ENCODE measurements at regions not wholly inside any gene's neighbourhood (a gene's known extent, or its start where the extent isn't known, plus 50 kb on each side); places are given as distances from the start of the nearest gene placed in this dataset.

- no peaks in the 10 kb centered on the region for H3K36me3 Mint-ChIP-seq (ENCODE audit: low read depth)
- H3K9me3 Mint-ChIP-seq: no peaks in the 10 kb centered on the region
- no peaks in the 10 kb centered on the region for H3K27me3 Mint-ChIP-seq
- no peak overlapping the region for H3K4me3 Mint-ChIP-seq
- POLR2A ChIA-PET: interaction anchor here (0.6 to 3.6 kb wide), 5 partner anchors 11 to 488 kb away, joined by 3 to 20 read pairs (median 4); partner anchors contain the start of gene MAP3K1
- CTCF ChIA-PET: interaction anchor here (1.2 to 1.5 kb wide), 2 partner anchors 54 to 56 kb away, joined by 4 to 5 read pairs; no protein-coding TSS in a partner anchor
- DNase-seq: no peak
- peaks cover 75% of the 10 kb centered on the region for H3K4me1 Mint-ChIP-seq
- peak overlapping the region; percentile 63 for H3K27ac Mint-ChIP-seq
Measured at GRCh38 chr5:56326770-56327169, 93.6 kb upstream of the ANKRD55 start.

GRCh38 chr5:56326116-56326515 is 93.0 kb upstream of the ANKRD55 start:
- H3K27me3 Mint-ChIP-seq: no peaks in the 10 kb centered on the region
- H3K27ac Mint-ChIP-seq: no peak overlapping the region
- no peak for DNase-seq
- POLR2A ChIA-PET: interaction anchor here (1.7 to 3.2 kb wide), 2 partner anchors 10 to 15 kb away, joined by 4 to 13 read pairs; no protein-coding TSS in a partner anchor
- no peaks in the 10 kb centered on the region for H3K9me3 Mint-ChIP-seq
- no peak overlapping the region for H3K4me3 Mint-ChIP-seq
- peaks cover 76% of the 10 kb centered on the region for H3K4me1 Mint-ChIP-seq
- no peaks in the 10 kb centered on the region for H3K36me3 Mint-ChIP-seq (ENCODE audit: low read depth)
- CTCF ChIA-PET: no interaction called here

DNA sequence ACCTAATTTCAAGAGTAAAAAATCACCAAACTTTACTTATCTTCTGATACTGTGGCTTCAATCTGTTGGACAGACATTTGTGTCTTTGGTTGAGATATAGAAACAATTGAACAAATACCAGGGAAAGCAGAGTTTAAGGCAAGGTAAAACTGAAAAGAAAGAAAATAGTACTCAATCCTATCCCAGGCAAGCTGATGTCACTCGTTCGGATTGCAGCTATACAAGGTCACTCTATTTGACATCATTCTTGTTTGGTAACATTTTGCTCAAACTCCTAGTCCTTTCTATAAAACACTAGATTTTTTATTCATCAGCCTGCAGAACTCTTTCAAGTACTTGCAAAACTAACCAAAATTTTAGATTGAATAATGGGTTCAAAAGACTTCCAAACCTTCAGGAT is 91.9 kb upstream of the ANKRD55 start:
- CTCF ChIA-PET: interaction anchor here (1.0 to 1.3 kb wide), 2 partner anchors 155 to 513 kb away, joined by 3 read pairs; no protein-coding TSS in a partner anchor
- H3K4me1 Mint-ChIP-seq: peaks cover 67% of the 10 kb centered on the region
- POLR2A ChIA-PET: interaction anchor here (1.1 to 1.6 kb wide), 2 partner anchors 490 to 585 kb away, joined by 3 read pairs; partner anchors contain the start of genes MAP3K1 and SETD9
- H3K27ac Mint-ChIP-seq: no peak overlapping the region
- no peaks in the 10 kb centered on the region for H3K9me3 Mint-ChIP-seq
- no peak for DNase-seq
- no peaks in the 10 kb centered on the region for H3K27me3 Mint-ChIP-seq
- no peaks in the 10 kb centered on the region for H3K36me3 Mint-ChIP-seq (ENCODE audit: low read depth)
- H3K4me3 Mint-ChIP-seq: no peak overlapping the region

GRCh38 chr5:56323505-56323904 is 90.4 kb upstream of the ANKRD55 start:
- Mint-ChIP-seq H3K27ac (peak overlapping the region; percentile 24), H3K4me1 (peaks cover 60% of the 10 kb centered on the region), H3K36me3 (ENCODE audit: low read depth) (no peaks in the 10 kb centered on the region), H3K9me3 (no peaks in the 10 kb centered on the region), H3K27me3 (no peaks in the 10 kb centered on the region), H3K4me3 (no peak overlapping the region)
- ChIA-PET CTCF (interaction anchor here (0.5 kb wide), 1 partner anchor 517 kb away, joined by 3 read pairs; no protein-coding TSS in a partner anchor), POLR2A (interaction anchor here (1.6 kb wide), 1 partner anchor 492 kb away, joined by 3 read pairs; the partner anchor contains the start of gene MAP3K1)
- no peak for DNase-seq

GRCh38 chr5:56322592-56322991 is 89.5 kb upstream of the ANKRD55 start:
- no peaks in the 10 kb centered on the region for H3K9me3 Mint-ChIP-seq
- no peak overlapping the region for H3K27ac Mint-ChIP-seq
- H3K27me3 Mint-ChIP-seq: no peaks in the 10 kb centered on the region
- no peaks in the 10 kb centered on the region for H3K36me3 Mint-ChIP-seq (ENCODE audit: low read depth)
- peaks cover 54% of the 10 kb centered on the region for H3K4me1 Mint-ChIP-seq
- ChIA-PET CTCF (no interaction called here), POLR2A (no interaction called here)
- no peak overlapping the region for H3K4me3 Mint-ChIP-seq
- no peak for DNase-seq

DNA sequence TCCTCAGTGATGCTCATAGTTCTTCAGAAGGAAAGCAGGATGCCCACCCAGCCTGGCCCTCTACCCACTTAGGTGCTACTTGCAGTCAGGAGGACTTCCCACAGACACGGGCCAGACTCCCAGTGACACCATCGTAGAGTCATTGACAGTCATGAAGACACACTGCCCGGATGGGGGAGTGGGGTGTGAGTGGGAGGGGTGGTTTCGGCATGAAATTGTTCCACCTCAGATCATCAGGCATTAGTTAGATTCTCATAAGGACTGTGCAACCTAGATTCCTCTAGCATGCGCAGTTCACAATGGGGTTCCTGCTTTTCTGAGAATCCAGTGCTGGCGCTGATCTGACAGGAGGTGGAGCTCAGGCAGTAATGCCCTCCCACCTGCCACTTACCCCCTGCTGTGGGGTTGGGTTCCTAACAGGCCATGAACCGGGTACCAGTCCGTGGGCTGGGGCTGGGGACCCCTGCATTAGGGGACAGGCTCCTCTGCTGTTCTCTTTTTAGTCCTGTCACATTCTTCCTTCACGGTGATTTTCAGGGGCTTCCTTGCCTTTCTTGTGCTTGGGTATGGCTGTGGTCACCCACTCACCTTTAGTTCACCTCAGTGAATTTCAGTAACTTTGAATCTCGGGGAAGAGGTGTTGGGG is 88.2 kb upstream of the ANKRD55 start:
- ChIA-PET POLR2A (interaction anchor here (1.3 kb wide), 1 partner anchor 9 kb away, joined by 3 read pairs; no protein-coding TSS in a partner anchor), CTCF (no interaction called here)
- Mint-ChIP-seq H3K4me1 (peaks cover 48% of the 10 kb centered on the region), H3K4me3 (no peak overlapping the region), H3K27me3 (no peaks in the 10 kb centered on the region), H3K36me3 (ENCODE audit: low read depth) (no peaks in the 10 kb centered on the region), H3K27ac (no peak overlapping the region), H3K9me3 (no peaks in the 10 kb centered on the region)
- no peak for DNase-seq

DNA sequence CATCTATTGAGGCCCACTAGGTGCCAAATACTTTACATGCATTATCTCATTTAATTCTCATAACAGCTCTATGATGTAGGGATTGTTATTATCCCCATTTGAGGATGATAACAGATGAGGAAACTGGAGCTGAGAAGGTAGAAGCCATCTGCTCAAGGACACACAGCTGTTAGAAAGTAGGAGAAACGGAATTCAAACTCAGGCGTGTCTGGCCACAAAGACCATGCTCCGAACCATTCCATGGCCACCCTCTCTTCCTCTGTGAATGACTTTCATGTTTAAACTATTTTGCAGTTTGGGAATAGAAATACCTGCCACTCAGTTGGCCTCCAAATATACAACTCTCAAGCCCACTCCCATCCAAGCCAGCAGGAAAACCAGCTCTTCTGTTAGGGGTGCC is 87.6 kb upstream of the ANKRD55 start:
- Mint-ChIP-seq H3K9me3 (no peaks in the 10 kb centered on the region), H3K4me3 (no peak overlapping the region), H3K27ac (no peak overlapping the region), H3K27me3 (no peaks in the 10 kb centered on the region), H3K36me3 (ENCODE audit: low read depth) (no peaks in the 10 kb centered on the region), H3K4me1 (peaks cover 44% of the 10 kb centered on the region)
- DNase-seq: no peak
- ChIA-PET CTCF (no interaction called here), POLR2A (interaction anchor here (1.3 kb wide), 1 partner anchor 10 kb away, joined by 3 read pairs; no protein-coding TSS in a partner anchor)

- Mint-ChIP-seq H3K4me3 (no peak overlapping the region), H3K4me1 (peaks cover 36% of the 10 kb centered on the region), H3K9me3 (no peaks in the 10 kb centered on the region), H3K27me3 (no peaks in the 10 kb centered on the region), H3K27ac (no peak overlapping the region), H3K36me3 (ENCODE audit: low read depth) (no peaks in the 10 kb centered on the region)
- POLR2A ChIA-PET: no interaction called here
- DNase-seq: no peak
- CTCF ChIA-PET: no interaction called here
Measured at GRCh38 chr5:56319526-56320181, 86.5 kb upstream of the ANKRD55 start.

DNA sequence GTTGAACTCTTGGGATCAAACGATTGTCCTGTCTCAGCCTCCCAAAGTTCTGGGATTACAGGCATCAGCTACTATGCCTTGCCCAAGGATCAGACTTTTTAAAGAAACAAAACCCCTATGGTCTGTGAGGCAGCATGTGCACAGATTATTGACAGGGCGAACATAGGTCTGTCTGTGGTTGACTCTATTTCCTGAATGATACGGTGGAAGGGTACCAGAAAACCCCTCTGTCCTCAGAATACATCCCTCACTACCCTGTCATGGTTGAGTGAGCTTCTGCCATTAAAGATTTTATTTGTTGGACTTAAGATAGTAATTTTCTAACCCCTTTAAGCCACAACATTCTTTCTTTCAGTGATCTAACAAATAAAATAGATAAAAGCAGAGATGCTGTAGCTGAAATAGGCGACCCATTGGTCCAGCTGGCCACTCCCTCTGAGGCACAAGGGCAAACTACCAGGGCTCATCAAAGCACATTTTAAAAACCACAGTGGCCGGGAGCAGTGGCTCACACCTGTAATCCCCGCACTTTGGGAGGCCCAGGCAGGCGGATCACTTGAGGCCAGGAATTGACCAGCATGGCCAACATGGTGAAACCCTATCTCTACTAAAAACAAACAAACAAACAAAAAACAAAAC is 84.9 kb upstream of the ANKRD55 start:
- Mint-ChIP-seq H3K4me3 (no peak overlapping the region), H3K36me3 (ENCODE audit: low read depth) (no peaks in the 10 kb centered on the region), H3K4me1 (peaks cover 30% of the 10 kb centered on the region), H3K27me3 (no peaks in the 10 kb centered on the region), H3K9me3 (no peaks in the 10 kb centered on the region), H3K27ac (no peak overlapping the region)
- DNase-seq: no peak
- CTCF ChIA-PET: interaction anchor here (0.7 kb wide), 2 partner anchors 12 to 341 kb away, joined by 3 to 5 read pairs; no protein-coding TSS in a partner anchor
- POLR2A ChIA-PET: interaction anchor here (0.8 to 1.2 kb wide), 2 partner anchors 10 to 353 kb away, joined by 3 read pairs; no protein-coding TSS in a partner anchor

- Mint-ChIP-seq H3K36me3 (ENCODE audit: low read depth) (no peaks in the 10 kb centered on the region), H3K27me3 (no peaks in the 10 kb centered on the region), H3K9me3 (no peaks in the 10 kb centered on the region), H3K4me1 (peaks cover 25% of the 10 kb centered on the region), H3K27ac (no peak overlapping the region), H3K4me3 (no peak overlapping the region)
- POLR2A ChIA-PET: interaction anchor here (2.8 kb wide), 1 partner anchor 11 kb away, joined by 13 read pairs; no protein-coding TSS in a partner anchor
- CTCF ChIA-PET: interaction anchor here (0.6 to 1.0 kb wide), 2 partner anchors 12 to 830 kb away, joined by 3 read pairs; no protein-coding TSS in a partner anchor
- DNase-seq: no peak
Measured at GRCh38 chr5:56316299-56316994, 83.3 kb upstream of the ANKRD55 start.

GRCh38 chr5:56314529-56314928 is 81.4 kb upstream of the ANKRD55 start:
- Mint-ChIP-seq H3K27me3 (peaks cover 3% of the 10 kb centered on the region), H3K9me3 (peaks cover 2% of the 10 kb centered on the region), H3K4me1 (peaks cover 20% of the 10 kb centered on the region), H3K27ac (no peak overlapping the region), H3K36me3 (ENCODE audit: low read depth) (peaks cover 4% of the 10 kb centered on the region), H3K4me3 (no peak overlapping the region)
- POLR2A ChIA-PET: no interaction called here
- CTCF ChIA-PET: no interaction called here
- DNase-seq: no peak

DNA sequence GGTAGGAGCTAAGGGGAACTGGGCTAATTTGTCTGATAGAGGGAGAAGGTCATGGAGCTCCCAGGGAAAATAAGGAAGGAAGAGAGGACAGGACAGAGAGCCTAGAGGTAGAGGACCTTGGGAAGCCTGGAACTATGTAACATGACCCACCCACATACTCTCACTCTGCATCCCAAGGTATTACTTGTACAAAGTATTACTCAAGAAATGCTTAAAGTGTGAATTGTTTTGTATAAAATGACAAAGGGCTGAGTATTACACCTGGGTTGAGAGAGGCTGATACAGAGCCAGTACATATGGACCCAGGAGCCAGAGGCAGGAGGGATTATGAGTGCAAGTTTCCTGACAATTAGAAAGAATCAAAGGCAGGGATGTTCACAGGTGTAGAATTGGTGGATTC is 80.5 kb upstream of the ANKRD55 start:
- Mint-ChIP-seq H3K36me3 (ENCODE audit: low read depth) (peaks cover 4% of the 10 kb centered on the region), H3K4me3 (no peak overlapping the region), H3K9me3 (peaks cover 2% of the 10 kb centered on the region), H3K27me3 (peaks cover 3% of the 10 kb centered on the region), H3K4me1 (peaks cover 15% of the 10 kb centered on the region), H3K27ac (no peak overlapping the region)
- CTCF ChIA-PET: no interaction called here
- DNase-seq: no peak
- POLR2A ChIA-PET: no interaction called here
